Panc1 (cell line): ENCODE measurements at regions not wholly inside any gene's neighbourhood (a gene's known extent, or its start where the extent isn't known, plus 50 kb on each side); places are given as distances from the start of the nearest gene placed in this dataset.

ENCODE experiments used
- POLR2AphosphoS5 ChIP-seq: IDR thresholded peaks from 2 replicates; pipeline ENCODE4 v1.6.1; 2012; ENCODE audit warnings: mild to moderate bottlenecking, low read depth, low read length, moderate library complexity
- SIN3A ChIP-seq: IDR thresholded peaks from 2 replicates; pipeline ENCODE4 v1.6.1; 2012; ENCODE audit warnings: low read depth, mild to moderate bottlenecking, low read length, moderate library complexity, borderline replicate concordance; ENCODE audit not compliant: insufficient read depth
- TF ChIP-seq, protein P1 (sequence below): fragments of 450-650 bp; IDR thresholded peaks from 2 replicates; pipeline ENCODE4 v1.5.1; 2017; ENCODE audit warnings: mild to moderate bottlenecking
- TF ChIP-seq, protein P2 (sequence below), 2 experiments: IDR thresholded peaks; 2 replicates each; pipeline ENCODE4 v1.6.1; 2011 to 2012; ENCODE audit warnings: low read depth in 2 of 2, control low read depth in 1 of 2, low read length in 1 of 2, mild to moderate bottlenecking in 1 of 2, moderate library complexity in 1 of 2; ENCODE audit not compliant: insufficient read depth in 1 of 2

DNA sequence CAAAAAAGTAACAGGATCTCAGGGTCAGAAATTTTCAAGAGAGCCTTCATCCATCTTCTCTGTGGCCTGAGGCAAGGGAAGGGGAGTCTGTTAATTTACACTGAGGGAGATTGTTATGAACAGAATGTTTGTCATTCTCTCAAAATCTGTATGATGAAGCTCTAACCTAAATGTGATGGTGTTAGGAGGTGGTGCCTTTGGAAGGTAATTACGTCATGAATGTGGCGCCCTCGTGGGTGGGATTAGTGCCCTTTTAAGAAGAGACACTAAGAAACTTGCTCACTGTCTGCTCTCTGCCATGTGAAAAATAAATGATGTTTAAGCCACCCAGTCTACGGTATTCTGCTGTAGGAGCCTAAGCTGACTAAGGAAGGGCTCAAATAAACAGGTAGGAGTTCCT lies 521.6 kb downstream of the SNAPC1 start:
- TF ChIP-seq, protein P1, sequence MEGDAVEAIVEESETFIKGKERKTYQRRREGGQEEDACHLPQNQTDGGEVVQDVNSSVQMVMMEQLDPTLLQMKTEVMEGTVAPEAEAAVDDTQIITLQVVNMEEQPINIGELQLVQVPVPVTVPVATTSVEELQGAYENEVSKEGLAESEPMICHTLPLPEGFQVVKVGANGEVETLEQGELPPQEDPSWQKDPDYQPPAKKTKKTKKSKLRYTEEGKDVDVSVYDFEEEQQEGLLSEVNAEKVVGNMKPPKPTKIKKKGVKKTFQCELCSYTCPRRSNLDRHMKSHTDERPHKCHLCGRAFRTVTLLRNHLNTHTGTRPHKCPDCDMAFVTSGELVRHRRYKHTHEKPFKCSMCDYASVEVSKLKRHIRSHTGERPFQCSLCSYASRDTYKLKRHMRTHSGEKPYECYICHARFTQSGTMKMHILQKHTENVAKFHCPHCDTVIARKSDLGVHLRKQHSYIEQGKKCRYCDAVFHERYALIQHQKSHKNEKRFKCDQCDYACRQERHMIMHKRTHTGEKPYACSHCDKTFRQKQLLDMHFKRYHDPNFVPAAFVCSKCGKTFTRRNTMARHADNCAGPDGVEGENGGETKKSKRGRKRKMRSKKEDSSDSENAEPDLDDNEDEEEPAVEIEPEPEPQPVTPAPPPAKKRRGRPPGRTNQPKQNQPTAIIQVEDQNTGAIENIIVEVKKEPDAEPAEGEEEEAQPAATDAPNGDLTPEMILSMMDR, result no peak
- TF ChIP-seq SIN3A (no peak), POLR2AphosphoS5 (no peak)
- TF ChIP-seq, protein P2, sequence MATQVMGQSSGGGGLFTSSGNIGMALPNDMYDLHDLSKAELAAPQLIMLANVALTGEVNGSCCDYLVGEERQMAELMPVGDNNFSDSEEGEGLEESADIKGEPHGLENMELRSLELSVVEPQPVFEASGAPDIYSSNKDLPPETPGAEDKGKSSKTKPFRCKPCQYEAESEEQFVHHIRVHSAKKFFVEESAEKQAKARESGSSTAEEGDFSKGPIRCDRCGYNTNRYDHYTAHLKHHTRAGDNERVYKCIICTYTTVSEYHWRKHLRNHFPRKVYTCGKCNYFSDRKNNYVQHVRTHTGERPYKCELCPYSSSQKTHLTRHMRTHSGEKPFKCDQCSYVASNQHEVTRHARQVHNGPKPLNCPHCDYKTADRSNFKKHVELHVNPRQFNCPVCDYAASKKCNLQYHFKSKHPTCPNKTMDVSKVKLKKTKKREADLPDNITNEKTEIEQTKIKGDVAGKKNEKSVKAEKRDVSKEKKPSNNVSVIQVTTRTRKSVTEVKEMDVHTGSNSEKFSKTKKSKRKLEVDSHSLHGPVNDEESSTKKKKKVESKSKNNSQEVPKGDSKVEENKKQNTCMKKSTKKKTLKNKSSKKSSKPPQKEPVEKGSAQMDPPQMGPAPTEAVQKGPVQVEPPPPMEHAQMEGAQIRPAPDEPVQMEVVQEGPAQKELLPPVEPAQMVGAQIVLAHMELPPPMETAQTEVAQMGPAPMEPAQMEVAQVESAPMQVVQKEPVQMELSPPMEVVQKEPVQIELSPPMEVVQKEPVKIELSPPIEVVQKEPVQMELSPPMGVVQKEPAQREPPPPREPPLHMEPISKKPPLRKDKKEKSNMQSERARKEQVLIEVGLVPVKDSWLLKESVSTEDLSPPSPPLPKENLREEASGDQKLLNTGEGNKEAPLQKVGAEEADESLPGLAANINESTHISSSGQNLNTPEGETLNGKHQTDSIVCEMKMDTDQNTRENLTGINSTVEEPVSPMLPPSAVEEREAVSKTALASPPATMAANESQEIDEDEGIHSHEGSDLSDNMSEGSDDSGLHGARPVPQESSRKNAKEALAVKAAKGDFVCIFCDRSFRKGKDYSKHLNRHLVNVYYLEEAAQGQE (IDR thresholded peaks at IDR 0.05; ENCODE audit: insufficient read depth in 1 of 2, low read depth in 2 of 2, low read length in 1 of 2), result no peak
